Loucy (cell line): ENCODE measurements at regions not wholly inside any gene's neighbourhood (a gene's known extent, or its start where the extent isn't known, plus 50 kb on each side); places are given as distances from the start of the nearest gene placed in this dataset.

ENCODE experiments used
- CTCF ChIP-seq: fragments of 200-600 bp; sonication (generic); conservative IDR thresholded peaks from 2 replicates; pipeline ENCODE4 v1.5.1; 2014; ENCODE audit warnings: mild to moderate bottlenecking, antibody characterized with exemption, low read length
- EZH2phosphoT487 ChIP-seq: fragments of 200-600 bp; IDR thresholded peaks from 2 replicates; pipeline ENCODE4 v1.6.1; 2018; ENCODE audit warnings: antibody characterized with exemption, mild to moderate bottlenecking, moderate library complexity, borderline replicate concordance

- TF ChIP-seq CTCF (no peak), EZH2phosphoT487 (no peak)
Observed at GRCh38 chr2:128420776-128421175, 102.1 kb upstream of the HS6ST1 start.
